WTC11 (cell line): ENCODE measurements at regions not wholly inside any gene's neighbourhood (a gene's known extent, or its start where the extent isn't known, plus 50 kb on each side); places are given as distances from the start of the nearest gene placed in this dataset.

Source experiments
- ATAC-seq: fragments of 200-7000 bp; cut with Tn5 transposase; 2 replicates; pipeline ENCODE4 v1.10.0; 2021; ENCODE audit warnings: mild to moderate bottlenecking, moderate library complexity
- CTCF ChIA-PET: fragments of 300-600 bp; sonication (Branson Sonifier 250); formaldehyde crosslinking; loops from one replicate; lab custom pipeline; 2021; ENCODE audit warnings: antibody characterized with exemption; lab: Charles Lee
- POLR2A ChIA-PET: fragments of 350-600 bp; sonication (Branson Sonifier 250); formaldehyde crosslinking; loops from one replicate; lab custom pipeline; 2021; ENCODE audit warnings: antibody characterized with exemption; lab: Charles Lee
- DNase-seq: peaks from one replicate; pipeline ENCODE4 v3.0.0; 2021; ENCODE audit warnings: low spot score
- H3K27ac Mint-ChIP-seq: 2 replicates; pipeline ENCODE4 v1.8.0; 2021; ENCODE audit warnings: mixed read lengths
- H3K27me3 Mint-ChIP-seq: 2 replicates; pipeline ENCODE4 v1.8.0; 2021; ENCODE audit warnings: low read depth, mild to moderate bottlenecking, moderate library complexity, mixed read lengths
- H3K36me3 Mint-ChIP-seq: 2 replicates; pipeline ENCODE4 v1.8.0; 2021; ENCODE audit warnings: mixed read lengths
- H3K4me1 Mint-ChIP-seq: 2 replicates; pipeline ENCODE4 v1.8.0; 2022; ENCODE audit warnings: mixed read lengths
- H3K4me3 Mint-ChIP-seq: 2 replicates; pipeline ENCODE4 v1.8.0; 2021; ENCODE audit warnings: mild to moderate bottlenecking, moderate library complexity, mixed read lengths
- H3K9me3 Mint-ChIP-seq: 2 replicates; pipeline ENCODE4 v1.8.0; 2021; ENCODE audit warnings: mixed read lengths
- CBFB ChIP-seq: sonication (generic); formaldehyde crosslinking; IDR thresholded peaks from 2 replicates; pipeline ENCODE4 v1.8.1; 2022; ENCODE audit warnings: mild to moderate bottlenecking, low read depth, missing genetic modification reagents
- CREB1 ChIP-seq: sonication (generic); formaldehyde crosslinking; IDR thresholded peaks from 2 replicates; pipeline ENCODE4 v1.8.0; 2023; ENCODE audit warnings: mild to moderate bottlenecking, missing genetic modification reagents
- FOXK1 ChIP-seq: sonication (generic); formaldehyde crosslinking; IDR thresholded peaks from 2 replicates; pipeline ENCODE4 v1.8.0; 2022; ENCODE audit warnings: mild to moderate bottlenecking, moderate library complexity, missing genetic modification reagents
- FOXP4 ChIP-seq: sonication (generic); formaldehyde crosslinking; IDR thresholded peaks from 2 replicates; pipeline ENCODE4 v1.8.0; 2022; ENCODE audit warnings: mild to moderate bottlenecking, missing genetic modification reagents
- MXD4 ChIP-seq: fragments of 250-450 bp; sonication (Bioruptor Pico); IDR thresholded peaks from 2 replicates; pipeline ENCODE4 v1.8.0; 2021; ENCODE audit warnings: mild to moderate bottlenecking, moderate library complexity, borderline replicate concordance
- MYBL2 ChIP-seq: sonication (generic); formaldehyde crosslinking; IDR thresholded peaks from 2 replicates; pipeline ENCODE4 v1.8.1; 2023; ENCODE audit warnings: mild to moderate bottlenecking, moderate library complexity, missing genetic modification reagents
- NFE2L1 ChIP-seq: sonication (generic); formaldehyde crosslinking; IDR thresholded peaks from 2 replicates; pipeline ENCODE4 v1.8.1; 2023; ENCODE audit warnings: missing genetic modification reagents
- NR1H2 ChIP-seq: sonication (generic); formaldehyde crosslinking; IDR thresholded peaks from 2 replicates; pipeline ENCODE4 v1.9.0; 2021; ENCODE audit warnings: mild to moderate bottlenecking, moderate library complexity, missing genetic modification reagents
- NR2C2 ChIP-seq: sonication (generic); formaldehyde crosslinking; IDR thresholded peaks from 2 replicates; pipeline ENCODE4 v1.8.0; 2022; ENCODE audit warnings: mild to moderate bottlenecking, missing genetic modification reagents
- NR3C1 ChIP-seq: sonication (generic); formaldehyde crosslinking; conservative IDR thresholded peaks from 2 replicates; pipeline ENCODE4 v1.8.1; 2023; ENCODE audit warnings: low read depth, mild to moderate bottlenecking, missing genetic modification reagents
- RELA ChIP-seq: sonication (generic); formaldehyde crosslinking; IDR thresholded peaks from 2 replicates; pipeline ENCODE4 v1.8.1; 2022; ENCODE audit warnings: missing genetic modification reagents, mild to moderate bottlenecking, borderline replicate concordance
- RORB ChIP-seq: fragments of 250-450 bp; sonication (Bioruptor Pico); IDR thresholded peaks from 2 replicates; pipeline ENCODE4 v1.9.0; 2021; ENCODE audit warnings: mild to moderate bottlenecking
- SMAD4 ChIP-seq: sonication (generic); formaldehyde crosslinking; IDR thresholded peaks from 2 replicates; pipeline ENCODE4 v1.8.0; 2022; ENCODE audit warnings: mild to moderate bottlenecking, missing genetic modification reagents
- STAT6 ChIP-seq: sonication (generic); formaldehyde crosslinking; conservative IDR thresholded peaks from 2 replicates; pipeline ENCODE4 v1.8.1; 2023; ENCODE audit warnings: mild to moderate bottlenecking, low read depth, missing genetic modification reagents, moderate library complexity
- TP53 ChIP-seq: sonication (generic); formaldehyde crosslinking; IDR thresholded peaks from 2 replicates; pipeline ENCODE4 v1.8.1; 2023; ENCODE audit warnings: mild to moderate bottlenecking, missing genetic modification reagents
- ZNF281 ChIP-seq: sonication (generic); formaldehyde crosslinking; IDR thresholded peaks from 2 replicates; pipeline ENCODE4 v1.8.0; 2023; ENCODE audit warnings: mild to moderate bottlenecking, missing genetic modification reagents
- ZNF396 ChIP-seq: fragments of 250-450 bp; sonication (Bioruptor Pico); IDR thresholded peaks from 2 replicates; pipeline ENCODE4 v1.8.0; 2021; ENCODE audit warnings: mild to moderate bottlenecking, moderate library complexity, borderline replicate concordance
- ZNF423 ChIP-seq: fragments of 250-450 bp; sonication (Bioruptor Pico); IDR thresholded peaks from 2 replicates; pipeline ENCODE4 v2.1.2; 2022; ENCODE audit warnings: mild to moderate bottlenecking, moderate library complexity
- ZNF425 ChIP-seq: fragments of 250-450 bp; sonication (Bioruptor Pico); conservative IDR thresholded peaks from 2 replicates; pipeline ENCODE4 v1.9.0; 2021; ENCODE audit warnings: mild to moderate bottlenecking

- TF ChIP-seq ZNF281 (CRISPR knock-in tag) (no peak), ZNF423 (no peak), FOXP4 (CRISPR knock-in tag) (no peak), MYBL2 (CRISPR knock-in tag) (no peak), MXD4 (no peak), NR3C1 (CRISPR knock-in tag) (no peak), TP53 (CRISPR knock-in tag) (no peak), RORB (CRISPR knock-in tag) (no peak), ZNF396 (CRISPR knock-in tag) (no peak), RELA (CRISPR knock-in tag) (no peak)
Observed at GRCh38 chr6:137950581-137950980, 83.5 kb downstream of the TNFAIP3 start (continued).

- peaks cover 13% of the 10 kb centered on the region for H3K9me3 Mint-ChIP-seq
- ChIA-PET CTCF (interaction anchor here (1.1 to 1.5 kb wide), 3 partner anchors 56 to 243 kb away, joined by 3 read pairs; no protein-coding TSS in a partner anchor), POLR2A (no interaction called here)
- H3K27ac Mint-ChIP-seq, result no peak overlapping the region
- H3K4me3 Mint-ChIP-seq, result no peak overlapping the region
- no peak for TF ChIP-seq ZNF425 (CRISPR knock-in tag)
- TF ChIP-seq STAT6 (CRISPR knock-in tag), result no peak
- no peak for TF ChIP-seq FOXK1 (CRISPR knock-in tag)
- no peak for TF ChIP-seq CBFB (CRISPR knock-in tag)
- TF ChIP-seq NR2C2 (CRISPR knock-in tag), result no peak
- no peak for TF ChIP-seq SMAD4 (CRISPR knock-in tag)
- no peak for TF ChIP-seq NFE2L1 (CRISPR knock-in tag)
- no peak for TF ChIP-seq CREB1 (CRISPR knock-in tag)
- TF ChIP-seq NR1H2 (CRISPR knock-in tag), result no peak
- TF ChIP-seq, all 79 proteins: peak for 0
- Mint-ChIP-seq H3K27me3 (no peaks in the 10 kb centered on the region; the same call in 1 of the 2 replicates), H3K4me1 (peaks cover 10% of the 10 kb centered on the region), H3K36me3 (no peaks in the 10 kb centered on the region)
- ATAC-seq, result no peak
- no peak for DNase-seq
Observed at GRCh38 chr6:137951064-137951597, 84.1 kb downstream of the TNFAIP3 start.
